SK-N-SH treated with all-trans-retinoic acid at 6 μM for 48 hours (cell line): ENCODE measurements at regions not wholly inside any gene's neighbourhood (a gene's known extent, or its start where the extent isn't known, plus 50 kb on each side); places are given as distances from the start of the nearest gene placed in this dataset.
"Not testable (repeated sequence)": the region's sequence is repeated elsewhere in the genome, so short reads cannot be mapped to it uniquely, and the experiment has no call there.

Experiments used
- ARNTL ChIP-seq: fragments of 450-650 bp; formaldehyde crosslinking; IDR thresholded peaks from 2 replicates; pipeline ENCODE4 v1.5.0; 2020; ENCODE audit warnings: low read depth, mild to moderate bottlenecking, moderate library complexity, borderline replicate concordance
- ESRRG ChIP-seq: fragments of 250-450 bp; sonication (Bioruptor Pico); IDR thresholded peaks from 2 replicates; pipeline ENCODE4 v1.6.1; 2021; ENCODE audit warnings: mild to moderate bottlenecking
- SNAI2 ChIP-seq: fragments of 250-450 bp; sonication (Bioruptor Pico); IDR thresholded peaks from 2 replicates; pipeline ENCODE4 v1.5.0; 2020; ENCODE audit warnings: mild to moderate bottlenecking, moderate library complexity
- ZC3H10 ChIP-seq: fragments of 250-450 bp; sonication (Bioruptor Pico); IDR thresholded peaks from 2 replicates; pipeline ENCODE4 v1.5.1; 2021; ENCODE audit warnings: mild to moderate bottlenecking, moderate library complexity
- ZFP3 ChIP-seq: fragments of 250-450 bp; sonication (Bioruptor Pico); IDR thresholded peaks from 2 replicates; pipeline ENCODE4 v1.5.0; 2020; ENCODE audit warnings: mild to moderate bottlenecking, moderate library complexity
- ZFP30 ChIP-seq: fragments of 450-650 bp; formaldehyde crosslinking; IDR thresholded peaks from 2 replicates; pipeline ENCODE4 v1.5.0; 2022; ENCODE audit warnings: mild to moderate bottlenecking, moderate library complexity
- ZNF70 ChIP-seq: fragments of 450-650 bp; formaldehyde crosslinking; IDR thresholded peaks from 2 replicates; pipeline ENCODE4 v1.5.0; 2020; ENCODE audit warnings: mild to moderate bottlenecking, moderate library complexity
- TF ChIP-seq, protein P1 (sequence below): fragments of 250-450 bp; sonication (Bioruptor Pico); IDR thresholded peaks from 2 replicates; pipeline ENCODE4 v1.8.0; 2020; ENCODE audit warnings: mild to moderate bottlenecking, moderate library complexity, borderline replicate concordance

- TF ChIP-seq ZC3H10 (CRISPR knock-in tag); ZFP3 (CRISPR knock-in tag); ZFP30; SNAI2 (CRISPR knock-in tag); ARNTL (CRISPR knock-in tag); ESRRG (CRISPR knock-in tag); ZNF70 (CRISPR knock-in tag): not testable (repeated sequence)
- TF ChIP-seq, protein P1, sequence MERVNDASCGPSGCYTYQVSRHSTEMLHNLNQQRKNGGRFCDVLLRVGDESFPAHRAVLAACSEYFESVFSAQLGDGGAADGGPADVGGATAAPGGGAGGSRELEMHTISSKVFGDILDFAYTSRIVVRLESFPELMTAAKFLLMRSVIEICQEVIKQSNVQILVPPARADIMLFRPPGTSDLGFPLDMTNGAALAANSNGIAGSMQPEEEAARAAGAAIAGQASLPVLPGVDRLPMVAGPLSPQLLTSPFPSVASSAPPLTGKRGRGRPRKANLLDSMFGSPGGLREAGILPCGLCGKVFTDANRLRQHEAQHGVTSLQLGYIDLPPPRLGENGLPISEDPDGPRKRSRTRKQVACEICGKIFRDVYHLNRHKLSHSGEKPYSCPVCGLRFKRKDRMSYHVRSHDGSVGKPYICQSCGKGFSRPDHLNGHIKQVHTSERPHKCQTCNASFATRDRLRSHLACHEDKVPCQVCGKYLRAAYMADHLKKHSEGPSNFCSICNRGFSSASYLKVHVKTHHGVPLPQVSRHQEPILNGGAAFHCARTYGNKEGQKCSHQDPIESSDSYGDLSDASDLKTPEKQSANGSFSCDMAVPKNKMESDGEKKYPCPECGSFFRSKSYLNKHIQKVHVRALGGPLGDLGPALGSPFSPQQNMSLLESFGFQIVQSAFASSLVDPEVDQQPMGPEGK (CRISPR knock-in tag), result not testable (repeated sequence)
These were observed 99.1 kb downstream of the TBC1D26 start for GRCh38 chr17:15831182-15831581.
